GM18873 (cell line): ENCODE measurements at regions not wholly inside any gene's neighbourhood (a gene's known extent, or its start where the extent isn't known, plus 50 kb on each side); places are given as distances from the start of the nearest gene placed in this dataset.
"Not testable (repeated sequence)": the region's sequence is repeated elsewhere in the genome, so short reads cannot be mapped to it uniquely, and the experiment has no call there.

Source experiments
- ATAC-seq: cut with Tn5 transposase; IDR thresholded peaks from one replicate; pipeline ENCODE4 v1.9.1; 2021; ENCODE audit warnings: mild to moderate bottlenecking, moderate library complexity, moderate number of reproducible peaks; ENCODE audit not compliant: unreplicated experiment, low FRiP score

- no peak for ATAC-seq
Measured at GRCh38 chr16:16989368-16989767, 481.4 kb downstream of the XYLT1 start.

- ATAC-seq, result no peak
Measured at GRCh38 chr16:16991711-16992110, 479.0 kb downstream of the XYLT1 start.

GRCh38 chr16:16992975-16993765 is 477.6 kb downstream of the XYLT1 start:
- no peak for ATAC-seq

- no peak for ATAC-seq
Measured at GRCh38 chr16:16994831-16995230, 475.9 kb downstream of the XYLT1 start.

GRCh38 chr16:16996827-16997226 is 473.9 kb downstream of the XYLT1 start:
- ATAC-seq, result no peak

GRCh38 chr16:16997349-16997748 is 473.4 kb downstream of the XYLT1 start:
- ATAC-seq, result no peak

GRCh38 chr16:17001471-17001870 is 469.3 kb downstream of the XYLT1 start:
- ATAC-seq, result no peak

- ATAC-seq, result no peak
Measured at GRCh38 chr16:17002565-17002964, 468.2 kb downstream of the XYLT1 start.

GRCh38 chr16:17005963-17006362 is 464.8 kb downstream of the XYLT1 start:
- not testable (repeated sequence) for ATAC-seq

GRCh38 chr16:17011712-17012111 is 459.0 kb downstream of the XYLT1 start:
- no peak for ATAC-seq

GRCh38 chr16:17013038-17013437 is 457.7 kb downstream of the XYLT1 start:
- ATAC-seq, result no peak

GRCh38 chr16:17014484-17015121 is 456.2 kb downstream of the XYLT1 start:
- ATAC-seq, result no peak

- no peak for ATAC-seq
Measured at GRCh38 chr16:17015702-17016101, 455.1 kb downstream of the XYLT1 start.

GRCh38 chr16:17017442-17017841 is 453.3 kb downstream of the XYLT1 start:
- ATAC-seq, result no peak

GRCh38 chr16:17018585-17018939 is 452.2 kb downstream of the XYLT1 start:
- ATAC-seq, result no peak

- no peak for ATAC-seq
Measured at GRCh38 chr16:17019366-17019765, 451.4 kb downstream of the XYLT1 start.

- no peak for ATAC-seq
Measured at GRCh38 chr16:17023606-17024005, 447.2 kb downstream of the XYLT1 start.

GRCh38 chr16:17024514-17024913 is 446.2 kb downstream of the XYLT1 start:
- ATAC-seq, result no peak

GRCh38 chr16:17026600-17027242 is 444.0 kb downstream of the XYLT1 start:
- peak; percentile 84 for ATAC-seq

- no peak for ATAC-seq
Measured at GRCh38 chr16:17027488-17028129, 443.2 kb downstream of the XYLT1 start.
